NCI-H460 (cell line): ENCODE measurements at regions not wholly inside any gene's neighbourhood (a gene's known extent, or its start where the extent isn't known, plus 50 kb on each side); places are given as distances from the start of the nearest gene placed in this dataset.

Source experiments
- DNase-seq: peaks from one replicate; pipeline ENCODE4 v3.0.0-alpha.2; 2016; ENCODE audit warnings: low read depth; ENCODE audit errors: extremely low read depth

GRCh38 chrX:68897118-68897945 is 68.5 kb downstream of the EFNB1 start:
- no peak for DNase-seq

GRCh38 chrX:68896581-68896980 is 67.8 kb downstream of the EFNB1 start:
- DNase-seq: no peak

- DNase-seq: no peak
Observed at GRCh38 chrX:68895778-68896177, 67.0 kb downstream of the EFNB1 start.

- no peak for DNase-seq
Observed at GRCh38 chrX:68895341-68895755, 66.5 kb downstream of the EFNB1 start.

- DNase-seq: no peak
Observed at GRCh38 chrX:68894513-68895340, 65.9 kb downstream of the EFNB1 start.

GRCh38 chrX:68894142-68894512 is 65.3 kb downstream of the EFNB1 start:
- DNase-seq: no peak

- DNase-seq: no peak
Observed at GRCh38 chrX:68892651-68893050, 63.8 kb downstream of the EFNB1 start.

GRCh38 chrX:68892134-68892533 is 63.3 kb downstream of the EFNB1 start:
- no peak for DNase-seq
